IMR-90 (cell line): ENCODE measurements at regions not wholly inside any gene's neighbourhood (a gene's known extent, or its start where the extent isn't known, plus 50 kb on each side); places are given as distances from the start of the nearest gene placed in this dataset.

Experiments
- ATAC-seq: fragments of 200-7000 bp; cut with Tn5 transposase; 2 replicates; pipeline ENCODE4 v1.9.1; 2020; ENCODE audit warnings: low read depth, mild to moderate bottlenecking, moderate library complexity
- BruUV-seq: library from RNA; stranded (reverse); fragments of 400-500 nt; replicated peaks from 2 replicates; lab custom pipeline; 2021; lab: Mats Ljungman, UMichigan
- CTCF ChIA-PET: fragments of 300-600 bp; formaldehyde crosslinking; extraction: SDS; loops from one replicate; lab custom pipeline; 2021; ENCODE audit warnings: antibody characterized with exemption; lab: Yijun Ruan, JAX
- POLR2A ChIA-PET: fragments of 300-600 bp; sonication (Branson Sonifier 250); formaldehyde crosslinking; loops from one replicate; lab custom pipeline; 2022; ENCODE audit warnings: antibody characterized with exemption; ENCODE audit not compliant: unreplicated experiment; lab: Charles Lee
- DNase-seq: peaks from one replicate; pipeline ENCODE4 v3.0.0; 2013
- H2AFZ ChIP-seq: replicated peaks from 2 replicates; pipeline ENCODE3; 2013; ENCODE audit warnings: low read length, mild to moderate bottlenecking; ENCODE audit not compliant: poor library complexity
- H2AK5ac ChIP-seq: 2 replicates; pipeline ENCODE4 v1.6.1; 2013; ENCODE audit warnings: low read depth, low read length, inconsistent platforms
- H2AK9ac ChIP-seq: replicated peaks from 2 replicates; pipeline ENCODE3; 2013; ENCODE audit warnings: mild to moderate bottlenecking, low read depth, low read length, moderate library complexity; ENCODE audit not compliant: poor library complexity
- H2BK120ac ChIP-seq: 2 replicates; pipeline ENCODE4 v1.6.1; 2013; ENCODE audit warnings: low read depth, low read length, inconsistent platforms
- H2BK15ac ChIP-seq: 3 replicates; pipeline ENCODE4 v1.6.1; 2013; ENCODE audit warnings: low read depth, low read length, inconsistent platforms
- H2BK20ac ChIP-seq: 2 replicates; pipeline ENCODE4 v1.6.1; 2013; ENCODE audit warnings: low read depth, mild to moderate bottlenecking, inconsistent platforms, low read length, moderate library complexity
- H2BK5ac ChIP-seq: 2 replicates; pipeline ENCODE4 v1.6.1; 2013; ENCODE audit warnings: mild to moderate bottlenecking, low read depth, low read length, inconsistent platforms; ENCODE audit not compliant: poor library complexity, severe bottlenecking
- H3K14ac ChIP-seq: replicated peaks from 2 replicates; pipeline ENCODE4 v1.6.1; 2013; ENCODE audit warnings: low read depth, low read length, inconsistent platforms
- H3K18ac ChIP-seq: 2 replicates; pipeline ENCODE4 v1.6.1; 2013; ENCODE audit warnings: low read depth, low read length, control low read depth
- H3K23ac ChIP-seq: 2 replicates; pipeline ENCODE4 v1.6.1; 2013; ENCODE audit warnings: low read depth, low read length, inconsistent platforms
- H3K27ac ChIP-seq: 2 replicates; pipeline ENCODE4 v1.5.1; 2013; ENCODE audit warnings: mild to moderate bottlenecking, control low read depth, low read length; ENCODE audit not compliant: insufficient read depth
- H3K27me3 ChIP-seq: 2 replicates; pipeline ENCODE4 v1.6.1; 2013; ENCODE audit warnings: low read length; ENCODE audit not compliant: control insufficient read depth, insufficient read depth
- H3K36me3 ChIP-seq: 2 replicates; pipeline ENCODE4 v1.6.1; 2013; ENCODE audit warnings: low read length, mixed read lengths; ENCODE audit not compliant: control insufficient read depth, insufficient read depth
- H3K4ac ChIP-seq: 2 replicates; pipeline ENCODE4 v1.6.1; 2013; ENCODE audit warnings: low read depth, low read length, inconsistent platforms
- H3K4me1 ChIP-seq: 2 replicates; pipeline ENCODE4 v1.6.1; 2013; ENCODE audit warnings: low read length, mixed read lengths; ENCODE audit not compliant: control insufficient read depth, insufficient read depth
- H3K4me2 ChIP-seq: 2 replicates; pipeline ENCODE4 v1.6.1; 2013; ENCODE audit warnings: low read depth, mild to moderate bottlenecking, control low read depth, low read length, moderate library complexity
- H3K4me3 ChIP-seq: 2 replicates; pipeline ENCODE4 v1.5.1; 2013; ENCODE audit warnings: low read depth, mild to moderate bottlenecking, control low read depth, low read length, moderate library complexity; ENCODE audit not compliant: insufficient read depth
- H3K56ac ChIP-seq: 2 replicates; pipeline ENCODE4 v1.6.1; 2013; ENCODE audit warnings: low read length, inconsistent platforms; ENCODE audit not compliant: insufficient read depth; ENCODE audit errors: extremely low read depth
- H3K79me1 ChIP-seq, 2 experiments: 2 replicates each; pipeline ENCODE4 v1.6.1; 2013; ENCODE audit warnings: low read length in 2 of 2, inconsistent platforms in 1 of 2, low read depth in 1 of 2
- H3K9ac ChIP-seq: 2 replicates; pipeline ENCODE4 v1.6.1; 2013; ENCODE audit warnings: low read depth, low read length, control low read depth
- H3K9me1 ChIP-seq: 2 replicates; pipeline ENCODE4 v1.6.1; 2013; ENCODE audit warnings: low read length, inconsistent platforms; ENCODE audit not compliant: insufficient read depth
- H3K9me3 ChIP-seq: 2 replicates; pipeline ENCODE4 v1.6.1; 2013; ENCODE audit warnings: low read length; ENCODE audit not compliant: control insufficient read depth, insufficient read depth
- H4K20me1 ChIP-seq: 2 replicates; pipeline ENCODE4 v1.6.1; 2013; ENCODE audit warnings: low read length, inconsistent platforms; ENCODE audit not compliant: insufficient read depth
- H4K5ac ChIP-seq: 2 replicates; pipeline ENCODE4 v1.6.1; 2013; ENCODE audit warnings: mild to moderate bottlenecking, low read depth, low read length, control low read depth
- H4K8ac ChIP-seq, 2 experiments: 2 replicates each; pipeline ENCODE4 v1.6.1; 2013; ENCODE audit warnings: low read depth in 2 of 2, low read length in 2 of 2, control low read depth in 1 of 2, inconsistent platforms in 1 of 2
- H4K91ac ChIP-seq: 2 replicates; pipeline ENCODE4 v1.6.1; 2013; ENCODE audit warnings: low read depth, low read length, inconsistent platforms; ENCODE audit not compliant: insufficient read depth
- BHLHE40 ChIP-seq: fragments of 150-350 bp; IDR thresholded peaks from 2 replicates; pipeline ENCODE4 v1.6.1; 2016; ENCODE audit warnings: mild to moderate bottlenecking, low read depth, low read length
- CEBPB ChIP-seq: IDR thresholded peaks from 2 replicates; pipeline ENCODE4 v1.6.1; 2012; ENCODE audit warnings: low read depth, low read length, improper control_type of control experiment
- CHD1 ChIP-seq: IDR thresholded peaks from 2 replicates; pipeline ENCODE4 v1.6.1; 2012; ENCODE audit warnings: low read depth, low read length, improper control_type of control experiment
- FOS ChIP-seq: fragments of 150-350 bp; IDR thresholded peaks from 2 replicates; pipeline ENCODE4 v1.6.1; 2016; ENCODE audit warnings: low read depth, low read length
- MAFK ChIP-seq: IDR thresholded peaks from 2 replicates; pipeline ENCODE4 v1.6.1; 2012; ENCODE audit warnings: low read depth, low read length, improper control_type of control experiment
- MAZ ChIP-seq: IDR thresholded peaks from 2 replicates; pipeline ENCODE4 v1.6.1; 2012; ENCODE audit warnings: low read depth, mild to moderate bottlenecking, low read length, improper control_type of control experiment, moderate library complexity, borderline replicate concordance
- MXI1 ChIP-seq: IDR thresholded peaks from 2 replicates; pipeline ENCODE4 v1.6.1; 2012; ENCODE audit warnings: low read depth, mild to moderate bottlenecking, low read length, moderate library complexity, borderline replicate concordance
- NFE2L2 ChIP-seq: fragments of 150-350 bp; IDR thresholded peaks from 2 replicates; pipeline ENCODE4 v1.6.1; 2016; ENCODE audit warnings: low read depth, mild to moderate bottlenecking, low read length
- POLR2A ChIP-seq: IDR thresholded peaks from 2 replicates; pipeline ENCODE4 v1.6.1; 2012; ENCODE audit warnings: mild to moderate bottlenecking, low read depth, low read length
- RAD21 ChIP-seq: IDR thresholded peaks from 2 replicates; pipeline ENCODE4 v1.6.1; 2012; ENCODE audit warnings: low read length, improper control_type of control experiment
- RCOR1 ChIP-seq: IDR thresholded peaks from 2 replicates; pipeline ENCODE4 v1.6.1; 2012; ENCODE audit warnings: mild to moderate bottlenecking, low read length, improper control_type of control experiment; ENCODE audit not compliant: insufficient replicate concordance
- RFX5 ChIP-seq: IDR thresholded peaks from 2 replicates; pipeline ENCODE4 v1.8.0; 2012; ENCODE audit warnings: low read depth, mild to moderate bottlenecking, low read length, moderate library complexity
- SMC3 ChIP-seq: fragments of 150-350 bp; IDR thresholded peaks from 2 replicates; pipeline ENCODE4 v1.6.1; 2016; ENCODE audit warnings: low read depth, mild to moderate bottlenecking, antibody characterized with exemption, low read length, moderate library complexity
- WGBS, 2 experiments: methylation state at CpG; one replicate each; pipeline versions ENCODE4 v1.1.5 to v1.1.7; 2013; ENCODE audit warnings: missing lambda C conversion rate in 2 of 2; ENCODE audit not compliant: insufficient read length in 1 of 2; ENCODE audit errors: extremely low coverage in 2 of 2; 5-methylcytosine and 5-hydroxymethylcytosine counted together
- dilution Hi-C: fragments of 300-500 bp; cut with HindIII; formaldehyde crosslinking; loops from one replicate; pipeline ENCODE4 v1.14.3; 2018; ENCODE audit warnings: low sequenced_read_pairs; ENCODE audit not compliant: unreplicated experiment
- in situ Hi-C: fragments of 300-500 bp; cut with MboI; formaldehyde crosslinking; loops from 3 replicates; pipeline ENCODE4 v1.14.3; 2019; ENCODE audit warnings: low sequenced_read_pairs, inconsistent platforms, mixed read lengths
- intact Hi-C: fragments of 100-400 bp; cut with micrococcal nuclease; formaldehyde crosslinking; loops from 2 replicates; pipeline ENCODE4 v1.10.0; 2022
- TF ChIP-seq, protein P1 (sequence below): conservative IDR thresholded peaks from 2 replicates; pipeline ENCODE4 v1.5.1; 2012; ENCODE audit warnings: mild to moderate bottlenecking, low read depth, low read length, improper control_type of control experiment
- TF ChIP-seq, protein P2 (sequence below): fragments of 150-350 bp; IDR thresholded peaks from 2 replicates; pipeline ENCODE4 v1.6.1; 2016; ENCODE audit warnings: low read depth, mild to moderate bottlenecking, low read length, moderate library complexity, borderline replicate concordance
- TF ChIP-seq, protein P3 (sequence below): fragments of 150-350 bp; IDR thresholded peaks from 2 replicates; pipeline ENCODE4 v1.6.1; 2017; ENCODE audit warnings: mild to moderate bottlenecking, antibody characterized with exemption, low read length, low read depth

DNA sequence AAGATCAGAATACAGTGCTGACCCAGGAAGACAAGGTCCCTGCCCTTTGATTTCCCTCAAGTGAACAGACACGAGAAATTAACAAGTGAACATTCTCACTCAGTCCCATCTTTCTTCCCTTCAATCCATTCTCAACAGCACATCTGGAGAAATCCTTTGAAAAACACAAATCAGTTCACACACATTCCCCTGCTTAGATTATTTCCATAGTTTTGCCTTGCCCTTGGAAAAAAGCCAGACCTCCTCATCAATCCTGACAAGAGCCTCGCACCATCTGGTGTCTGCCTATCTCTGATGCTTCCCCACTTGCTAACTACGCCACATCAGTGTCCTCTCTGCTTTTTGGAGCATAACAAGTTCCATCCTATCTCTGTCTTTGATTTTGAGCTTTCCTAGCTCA is 94.4 kb upstream of the KIAA1217 start:
- in situ Hi-C loops (no loop called here), intact Hi-C loops (no loop called here), dilution Hi-C loops (no loop called here)
- Histone ChIP-seq H2AFZ (no peak overlapping the region), H2BK5ac (no peak overlapping the region), H3K23ac (no peak overlapping the region), H4K8ac (no peak overlapping the region), H2BK15ac (no peak overlapping the region), H3K56ac (no peak overlapping the region), H3K79me1 (no peaks in the 10 kb centered on the region), H3K9ac (no peak overlapping the region), H4K91ac (no peak overlapping the region), H3K4me1 (no peaks in the 10 kb centered on the region), H3K4me2 (no peak overlapping the region), H3K9me1 (no peaks in the 10 kb centered on the region), H3K36me3 (no peaks in the 10 kb centered on the region), H4K5ac (no peak overlapping the region), H2BK120ac (no peak overlapping the region), H3K4me3 (no peak overlapping the region), H3K27ac (no peak overlapping the region), H3K27me3 (no peaks in the 10 kb centered on the region), H2AK5ac (no peak overlapping the region), H3K9me3 (no peaks in the 10 kb centered on the region; the same call in 1 of the 2 replicates), H4K20me1 (no peaks in the 10 kb centered on the region), H3K18ac (no peak overlapping the region), H2BK20ac (no peak overlapping the region), H3K4ac (no peak overlapping the region), H3K14ac (no peak overlapping the region), H2AK9ac (no peak overlapping the region)
- ATAC-seq (no peak), DNase-seq (no peak)
- POLR2A ChIA-PET: no interaction called here
- WGBS, 2 experiments: 4% methylated on average over 3 of the region's 3 CpGs; no CpG with 5 or more reads in 1 of the 2 experiments
- TF ChIP-seq MAFK (no peak), MAZ (no peak), RAD21 (no peak), CHD1 (no peak), RFX5 (no peak), MXI1 (no peak), NFE2L2 (no peak), SMC3 (no peak), POLR2A (no peak), BHLHE40 (no peak), FOS (no peak), RCOR1 (no peak), CEBPB (no peak)
- TF ChIP-seq, protein P1, sequence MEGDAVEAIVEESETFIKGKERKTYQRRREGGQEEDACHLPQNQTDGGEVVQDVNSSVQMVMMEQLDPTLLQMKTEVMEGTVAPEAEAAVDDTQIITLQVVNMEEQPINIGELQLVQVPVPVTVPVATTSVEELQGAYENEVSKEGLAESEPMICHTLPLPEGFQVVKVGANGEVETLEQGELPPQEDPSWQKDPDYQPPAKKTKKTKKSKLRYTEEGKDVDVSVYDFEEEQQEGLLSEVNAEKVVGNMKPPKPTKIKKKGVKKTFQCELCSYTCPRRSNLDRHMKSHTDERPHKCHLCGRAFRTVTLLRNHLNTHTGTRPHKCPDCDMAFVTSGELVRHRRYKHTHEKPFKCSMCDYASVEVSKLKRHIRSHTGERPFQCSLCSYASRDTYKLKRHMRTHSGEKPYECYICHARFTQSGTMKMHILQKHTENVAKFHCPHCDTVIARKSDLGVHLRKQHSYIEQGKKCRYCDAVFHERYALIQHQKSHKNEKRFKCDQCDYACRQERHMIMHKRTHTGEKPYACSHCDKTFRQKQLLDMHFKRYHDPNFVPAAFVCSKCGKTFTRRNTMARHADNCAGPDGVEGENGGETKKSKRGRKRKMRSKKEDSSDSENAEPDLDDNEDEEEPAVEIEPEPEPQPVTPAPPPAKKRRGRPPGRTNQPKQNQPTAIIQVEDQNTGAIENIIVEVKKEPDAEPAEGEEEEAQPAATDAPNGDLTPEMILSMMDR: no peak
- TF ChIP-seq, protein P2, sequence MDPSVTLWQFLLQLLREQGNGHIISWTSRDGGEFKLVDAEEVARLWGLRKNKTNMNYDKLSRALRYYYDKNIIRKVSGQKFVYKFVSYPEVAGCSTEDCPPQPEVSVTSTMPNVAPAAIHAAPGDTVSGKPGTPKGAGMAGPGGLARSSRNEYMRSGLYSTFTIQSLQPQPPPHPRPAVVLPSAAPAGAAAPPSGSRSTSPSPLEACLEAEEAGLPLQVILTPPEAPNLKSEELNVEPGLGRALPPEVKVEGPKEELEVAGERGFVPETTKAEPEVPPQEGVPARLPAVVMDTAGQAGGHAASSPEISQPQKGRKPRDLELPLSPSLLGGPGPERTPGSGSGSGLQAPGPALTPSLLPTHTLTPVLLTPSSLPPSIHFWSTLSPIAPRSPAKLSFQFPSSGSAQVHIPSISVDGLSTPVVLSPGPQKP: no peak
- TF ChIP-seq, protein P3, sequence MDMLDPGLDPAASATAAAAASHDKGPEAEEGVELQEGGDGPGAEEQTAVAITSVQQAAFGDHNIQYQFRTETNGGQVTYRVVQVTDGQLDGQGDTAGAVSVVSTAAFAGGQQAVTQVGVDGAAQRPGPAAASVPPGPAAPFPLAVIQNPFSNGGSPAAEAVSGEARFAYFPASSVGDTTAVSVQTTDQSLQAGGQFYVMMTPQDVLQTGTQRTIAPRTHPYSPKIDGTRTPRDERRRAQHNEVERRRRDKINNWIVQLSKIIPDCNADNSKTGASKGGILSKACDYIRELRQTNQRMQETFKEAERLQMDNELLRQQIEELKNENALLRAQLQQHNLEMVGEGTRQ: no peak
- BruUV-seq: no TSS peak
- CTCF ChIA-PET: no interaction called here
